ENCODE measurements at regions not wholly inside any gene's neighbourhood (a gene's known extent, or its start where the extent isn't known, plus 50 kb on each side); places are given as distances from the start of the nearest gene placed in this dataset.

DNA sequence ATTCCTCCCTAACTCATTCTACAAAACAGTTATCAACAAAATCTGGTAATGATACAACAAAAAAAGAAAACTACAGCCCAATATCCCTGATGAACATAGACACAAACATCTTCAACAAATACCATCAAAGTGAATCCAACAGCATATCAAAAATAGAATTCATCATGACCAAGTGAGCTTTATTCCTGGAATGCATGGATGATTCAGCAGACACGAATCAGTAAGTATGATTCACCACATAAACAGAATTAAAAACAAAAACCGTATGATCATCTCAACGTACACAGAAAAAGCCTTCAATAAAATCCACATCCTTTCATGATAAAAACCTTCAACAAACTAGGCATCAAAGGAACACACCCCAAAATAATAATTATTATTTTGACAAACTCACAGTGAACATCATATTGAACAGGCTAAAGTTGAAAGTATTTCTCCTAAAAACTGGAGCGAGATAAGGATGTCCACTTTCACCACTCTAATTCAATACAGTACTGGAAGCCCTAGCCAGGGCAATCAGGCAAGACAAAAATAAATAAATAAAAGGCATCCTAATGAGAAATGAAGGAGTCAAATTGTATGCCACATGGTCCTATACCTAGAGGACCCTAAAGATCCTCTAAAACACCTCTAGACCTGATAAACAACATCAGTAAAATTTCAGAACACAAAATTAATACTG lies 305.1 kb upstream of the RGMB start:
- DNase-seq: no peak

DNA sequence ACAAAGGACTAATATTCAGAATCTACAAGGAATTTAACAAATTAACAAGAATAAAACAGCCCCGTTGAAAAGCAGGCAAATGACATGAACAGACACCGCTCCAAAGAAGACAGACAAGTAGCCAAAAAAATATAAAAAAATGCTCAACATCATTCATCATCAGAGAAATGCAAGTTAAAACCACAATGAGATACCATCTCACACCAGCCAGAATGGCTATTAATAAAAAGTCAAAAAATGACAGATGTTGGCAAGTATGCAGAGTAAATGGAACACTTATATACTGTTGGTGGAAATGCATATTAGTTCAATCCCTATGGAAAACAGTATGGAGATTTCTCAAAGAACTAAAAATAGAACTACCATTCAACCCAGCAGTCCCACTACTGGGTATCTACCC lies 302.7 kb upstream of the RGMB start:
- no peak for DNase-seq

DNA sequence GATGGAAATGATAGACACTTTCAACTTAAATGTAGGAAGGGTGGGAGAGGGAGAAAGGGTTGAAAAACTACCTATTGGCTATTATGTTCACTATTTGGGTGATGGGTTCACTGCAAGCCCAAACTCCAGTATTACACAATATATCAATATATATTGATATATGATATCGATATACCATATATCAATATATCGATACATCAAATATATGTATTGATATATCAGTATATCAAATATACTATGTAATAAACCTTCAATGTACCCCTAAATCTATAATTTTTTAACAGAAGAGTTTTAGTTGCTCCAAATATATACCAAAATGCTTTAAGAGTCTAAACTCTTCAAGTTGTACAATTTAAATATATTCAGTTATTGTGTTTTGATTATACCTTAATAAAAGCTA lies 302.0 kb upstream of the RGMB start:
- DNase-seq: no peak

DNA sequence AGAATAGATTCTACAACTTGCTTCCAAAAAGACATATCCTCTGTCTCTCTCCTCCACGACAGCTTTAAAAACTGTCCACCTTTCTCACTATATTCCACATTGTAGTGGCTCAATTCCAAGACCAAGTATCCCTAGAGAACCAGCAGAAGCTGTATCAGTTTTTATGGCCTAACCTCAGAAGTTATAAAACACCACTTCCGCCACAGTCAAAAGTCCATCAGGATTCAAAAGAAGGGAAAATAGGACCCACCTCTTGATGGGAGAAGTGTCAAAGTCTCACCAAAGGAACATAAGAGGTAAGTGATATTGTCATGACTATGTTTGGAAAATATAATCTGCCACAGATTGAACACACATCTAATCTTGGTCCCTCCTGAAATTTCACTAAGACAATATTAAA lies 299.2 kb upstream of the RGMB start:
- DNase-seq: no peak

DNA sequence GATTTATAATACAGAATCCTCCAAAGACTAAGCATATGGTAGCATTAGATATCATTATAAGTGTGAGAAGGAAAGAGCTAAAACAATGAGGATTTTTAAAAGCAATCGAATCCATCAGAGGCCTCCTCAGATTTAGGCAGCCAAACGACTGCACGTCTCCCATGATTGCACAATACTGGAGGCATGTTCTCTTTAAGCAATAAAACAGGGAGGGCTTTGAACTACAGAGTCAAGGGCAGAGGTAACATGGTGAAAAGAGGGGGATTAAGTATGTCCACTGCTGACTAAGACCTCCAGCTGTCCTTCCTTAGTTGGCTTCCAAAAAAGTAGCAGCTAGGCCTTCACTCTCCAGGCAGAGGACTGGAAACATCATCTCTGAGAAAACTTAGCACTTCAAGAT lies 298.7 kb upstream of the RGMB start:
- no peak for DNase-seq

- no peak for DNase-seq
Measured at GRCh38 chr5:98482321-98483300, 290.9 kb upstream of the RGMB start.

DNA sequence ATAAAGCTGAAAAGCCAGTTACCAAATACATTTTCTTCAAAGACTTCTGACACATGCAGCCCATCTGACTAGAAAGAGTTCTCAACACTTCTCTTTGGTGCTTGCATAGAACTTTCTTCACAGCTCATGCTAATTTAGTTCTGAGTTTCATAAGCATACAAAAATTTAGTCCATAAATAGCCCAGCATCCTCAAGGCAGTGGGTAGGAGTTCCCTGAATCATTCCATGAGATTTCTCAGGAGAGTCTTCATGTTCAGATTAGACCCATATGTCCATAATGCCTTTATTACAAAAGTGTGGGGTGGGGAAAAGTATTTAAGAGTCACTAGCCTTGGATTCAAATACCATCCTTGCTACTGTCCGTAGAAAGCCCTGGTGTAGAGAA lies 290.2 kb upstream of the RGMB start:
- DNase-seq: no peak

DNA sequence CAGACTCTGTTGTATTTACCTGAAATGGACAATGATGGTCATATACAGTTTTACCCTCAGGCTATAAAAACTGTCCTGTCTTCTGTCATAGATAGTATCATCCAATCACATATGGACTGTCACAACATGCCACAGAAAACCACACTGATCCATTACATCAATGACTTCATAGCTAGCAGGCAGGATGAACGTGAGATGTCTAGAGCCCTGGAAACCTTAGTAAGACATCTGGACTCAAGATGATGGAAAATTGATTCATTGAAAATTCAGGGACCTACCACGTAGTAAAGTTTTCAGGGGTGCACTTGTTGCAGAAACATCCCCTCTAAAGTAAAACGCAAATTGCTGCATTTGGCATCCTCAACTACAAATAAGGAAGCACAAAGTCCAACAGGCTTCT lies 284.4 kb upstream of the RGMB start:
- no peak for DNase-seq

DNA sequence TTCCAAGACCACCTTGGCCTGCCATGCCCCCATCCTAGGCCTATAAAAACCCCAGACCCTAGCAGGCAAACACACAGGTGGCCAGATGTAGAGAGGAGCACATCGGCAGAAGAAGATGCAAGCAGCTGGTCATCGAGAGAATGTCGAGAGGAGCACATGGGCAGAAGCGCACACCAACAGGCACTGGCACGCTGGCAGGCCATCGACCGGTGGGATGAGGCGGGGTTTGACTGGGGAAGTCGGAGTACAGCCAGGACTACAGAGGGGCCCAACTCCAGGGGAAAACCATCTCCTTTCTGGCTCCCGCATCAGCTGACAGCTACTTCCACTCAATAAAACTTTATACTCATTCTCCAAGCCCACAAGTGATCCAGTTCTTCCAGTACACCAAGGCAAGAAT lies 283.1 kb upstream of the RGMB start:
- DNase-seq: no peak

- DNase-seq: no peak
Measured at GRCh38 chr5:98492258-98492657, 281.2 kb upstream of the RGMB start.

DNA sequence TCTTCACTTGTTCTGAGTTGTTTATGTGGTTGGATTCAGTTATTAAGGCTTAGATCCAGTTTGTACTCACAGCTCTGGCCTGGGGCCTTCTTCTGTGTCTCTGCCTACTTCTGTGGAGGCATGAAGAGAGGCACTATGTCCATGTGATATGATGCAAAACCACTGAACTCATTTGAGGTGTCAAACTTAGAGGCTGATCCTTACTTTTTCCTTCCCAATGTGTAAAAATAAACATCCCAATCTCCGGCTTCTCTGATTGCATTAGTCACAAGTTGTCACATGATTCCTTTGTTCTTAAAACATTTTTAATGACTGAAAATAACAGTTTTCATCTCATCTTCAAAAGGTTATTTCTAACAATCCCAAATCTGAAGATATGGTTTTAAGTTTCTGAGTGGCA lies 276.0 kb upstream of the RGMB start:
- no peak for DNase-seq

GRCh38 chr5:98498028-98498427 lies 275.4 kb upstream of the RGMB start:
- DNase-seq: no peak

GRCh38 chr5:98499892-98500291 lies 273.6 kb upstream of the RGMB start:
- DNase-seq: no peak

- no peak for DNase-seq
Measured at GRCh38 chr5:98500811-98501210, 272.7 kb upstream of the RGMB start.

DNA sequence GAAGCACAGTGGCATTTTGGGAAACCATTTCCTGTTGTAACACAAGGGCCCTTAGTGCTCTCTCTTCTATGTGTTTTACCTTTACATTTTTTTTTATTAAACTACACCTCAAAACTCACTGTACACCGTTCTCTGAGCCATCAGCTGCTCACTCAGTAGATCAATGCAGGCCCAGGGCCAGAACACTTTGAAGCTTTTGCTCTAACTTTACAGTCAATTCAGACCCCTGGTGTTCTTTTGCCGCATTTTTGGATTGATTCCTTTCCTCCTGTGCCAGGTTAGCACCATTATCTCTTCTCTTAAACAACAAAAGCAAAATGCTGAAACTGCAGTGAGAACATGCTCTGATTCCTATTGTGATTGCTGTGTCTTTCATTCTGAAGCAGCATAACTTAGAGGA lies 269.8 kb upstream of the RGMB start:
- no peak for DNase-seq

DNA sequence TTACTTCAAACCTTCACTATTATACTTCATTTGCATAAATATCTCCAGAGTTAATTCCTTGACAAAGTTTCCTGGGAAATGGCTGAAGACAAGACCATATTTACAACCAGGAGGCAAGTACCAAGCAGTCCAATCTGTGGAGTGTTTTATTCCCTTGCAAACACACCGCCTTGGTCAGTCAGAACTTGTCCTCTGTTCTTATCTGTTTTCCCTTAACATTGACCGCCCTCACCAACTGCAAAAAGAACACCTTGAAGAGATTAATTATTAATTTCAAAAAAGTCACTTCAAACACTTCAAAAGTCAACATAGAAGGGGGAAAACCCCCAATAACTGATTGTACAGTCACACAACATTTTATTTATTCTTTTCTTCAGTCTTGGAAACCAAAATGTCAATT lies 269.0 kb upstream of the RGMB start:
- no peak for DNase-seq

GRCh38 chr5:98510143-98510985 lies 263.1 kb upstream of the RGMB start:
- DNase-seq: no peak

GRCh38 chr5:98513380-98513779 lies 260.1 kb upstream of the RGMB start:
- DNase-seq: no peak

- DNase-seq: no peak
Measured at GRCh38 chr5:98514215-98514614, 259.2 kb upstream of the RGMB start.

GRCh38 chr5:98516701-98517100 lies 256.8 kb upstream of the RGMB start:
- no peak for DNase-seq

DNA sequence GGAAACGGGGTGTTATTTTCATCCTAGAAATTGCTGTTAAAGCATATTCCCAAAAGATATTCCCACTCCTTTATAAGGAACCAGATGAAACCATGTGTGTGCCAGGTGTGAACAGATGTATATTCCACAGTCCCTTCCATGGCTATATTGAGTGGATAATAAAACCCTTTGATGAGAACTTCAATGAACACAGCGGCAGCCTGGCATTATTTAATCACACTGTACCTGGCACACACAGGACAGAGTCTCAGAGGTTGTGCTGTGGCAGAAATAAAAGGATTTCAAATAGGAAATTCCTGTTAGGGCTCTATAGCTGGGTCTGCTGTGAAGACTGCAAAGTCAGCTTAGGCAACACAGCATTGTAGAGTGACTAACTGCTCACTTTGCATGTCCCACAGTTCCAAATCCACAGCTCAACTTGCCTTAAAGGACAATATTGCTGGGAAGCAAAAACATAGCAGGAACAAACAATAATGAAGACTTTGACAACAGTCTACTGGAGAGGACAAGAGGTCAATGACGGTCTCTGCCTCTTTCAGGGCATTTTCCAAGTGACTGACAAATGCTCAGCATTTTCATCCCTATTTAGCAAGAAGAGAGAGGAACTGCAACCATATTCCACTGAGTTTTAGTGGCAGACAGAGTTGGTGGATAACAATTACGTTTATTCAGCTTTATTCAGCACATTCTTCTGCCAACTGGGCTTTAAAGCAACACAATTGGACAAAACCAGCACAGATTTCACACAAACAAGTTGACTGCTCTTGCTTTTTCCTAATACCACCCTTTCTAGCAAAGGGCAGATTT lies 255.7 kb upstream of the RGMB start:
- DNase-seq: no peak

DNA sequence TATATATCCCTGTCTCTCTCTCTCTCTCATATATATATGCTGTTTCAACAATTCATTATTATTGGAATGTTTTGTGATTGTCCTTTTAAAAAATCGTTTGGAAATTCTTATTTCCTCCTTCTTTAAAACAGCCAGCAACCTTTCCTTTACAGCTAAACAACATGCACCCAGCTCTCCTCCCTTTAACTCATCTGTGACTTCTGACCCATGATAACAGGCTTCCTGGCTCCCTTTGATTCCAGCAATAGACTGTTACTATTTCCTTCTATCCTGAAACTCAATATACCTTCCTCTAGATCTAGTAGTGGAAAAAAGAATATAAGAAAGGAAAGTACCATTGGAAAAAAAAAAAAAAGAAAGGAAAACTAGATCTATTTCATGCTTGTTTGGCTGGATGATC lies 254.7 kb upstream of the RGMB start:
- no peak for DNase-seq

DNA sequence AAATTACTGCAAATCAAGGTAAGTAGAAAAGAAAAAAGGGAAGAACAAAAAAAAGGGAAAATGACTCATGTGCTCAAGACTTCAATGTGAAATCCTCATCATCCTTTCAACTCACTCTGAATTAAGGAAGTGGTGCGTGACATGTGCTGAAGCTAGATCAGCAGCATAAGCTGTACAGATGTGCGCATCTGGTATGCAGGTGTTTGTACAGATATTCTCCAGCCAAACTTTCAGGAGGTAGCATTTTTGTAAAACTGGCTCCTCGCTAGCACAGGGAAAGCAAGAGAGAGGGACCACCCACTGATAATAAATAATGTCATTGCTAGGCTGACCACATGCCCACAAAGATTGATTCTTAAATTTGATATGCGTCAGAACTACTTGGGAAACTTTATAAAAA lies 253.9 kb upstream of the RGMB start:
- no peak for DNase-seq

Measured in activated T-cell treated with anti-CD3 and anti-CD28 coated beads, Interleukin-2, amount 50 U/mL, for 48 hours (primary cell).